Activated CD4-positive, alpha-beta T cell treated with anti-CD3 and anti-CD28 coated beads, Interleukin-2, amount 10 ng/mL, durations not matched to agents 7 days and 5 days (primary cell): ENCODE measurements at regions not wholly inside any gene's neighbourhood (a gene's known extent, or its start where the extent isn't known, plus 50 kb on each side); places are given as distances from the start of the nearest gene placed in this dataset.
"Not testable (repeated sequence)": the region's sequence is repeated elsewhere in the genome, so short reads cannot be mapped to it uniquely, and the experiment has no call there.

ENCODE experiments used
- CTCF ChIA-PET: fragments of 350-600 bp; sonication (Branson Sonifier 250); formaldehyde crosslinking; loops from one replicate; lab custom pipeline; 2021; ENCODE audit warnings: antibody characterized with exemption; lab: Charles Lee
- POLR2A ChIA-PET: fragments of 350-600 bp; sonication (Branson Sonifier 250); formaldehyde crosslinking; loops from one replicate; lab custom pipeline; 2021; ENCODE audit warnings: antibody characterized with exemption; lab: Charles Lee
- DNase-seq: peaks from one replicate; pipeline ENCODE4 v3.0.0-alpha.2; 2020
- H3K27ac Mint-ChIP-seq: one replicate; pipeline ENCODE4 v1.8.0; 2021; ENCODE audit warnings: mild to moderate bottlenecking, moderate library complexity, mixed read lengths
- H3K27me3 Mint-ChIP-seq: one replicate; pipeline ENCODE4 v1.8.0; 2021; ENCODE audit warnings: mixed read lengths
- H3K36me3 Mint-ChIP-seq: one replicate; pipeline ENCODE4 v1.8.0; 2021; ENCODE audit warnings: low read depth, mixed read lengths
- H3K4me1 Mint-ChIP-seq: one replicate; pipeline ENCODE4 v1.8.0; 2021; ENCODE audit warnings: mixed read lengths
- H3K4me3 Mint-ChIP-seq: one replicate; pipeline ENCODE4 v1.8.0; 2021; ENCODE audit warnings: mild to moderate bottlenecking, moderate library complexity, mixed read lengths
- H3K9me3 Mint-ChIP-seq: one replicate; pipeline ENCODE4 v1.8.0; 2021; ENCODE audit warnings: mixed read lengths

DNA sequence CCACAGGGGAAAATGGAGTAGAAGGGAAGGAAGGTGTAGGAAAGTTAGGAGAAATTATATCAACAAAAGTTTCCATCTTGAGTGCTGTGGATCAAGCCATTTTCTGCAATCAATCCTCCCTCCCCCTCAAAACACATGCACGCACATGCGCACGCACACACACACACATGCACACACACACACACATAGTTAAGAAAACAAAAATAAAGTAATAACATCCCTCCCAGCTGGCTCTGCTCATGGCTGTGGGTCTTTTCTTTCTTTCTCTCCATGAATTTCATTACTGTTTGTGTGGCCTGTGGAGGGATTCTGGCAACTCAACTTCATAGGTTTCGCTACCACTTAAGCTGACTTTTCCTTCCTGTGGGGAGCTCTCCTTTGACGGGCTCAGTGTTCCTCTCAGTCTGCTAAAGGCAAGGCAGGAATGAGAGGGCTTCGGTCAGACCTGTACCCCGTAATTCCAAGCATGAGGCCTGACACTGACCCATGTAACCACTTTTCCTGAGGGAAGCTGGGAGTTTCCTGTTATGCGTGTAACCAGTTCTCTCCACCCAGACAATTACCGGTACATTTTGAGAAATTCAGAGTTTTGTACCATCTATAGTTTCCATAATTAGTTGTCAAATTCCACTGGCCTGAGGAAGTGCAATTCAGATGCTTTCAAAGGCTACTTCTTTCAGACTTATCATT, 79.8 kb downstream of the ZNF92 start:
- CTCF ChIA-PET, result no interaction called here
- H3K27ac Mint-ChIP-seq, result no peak overlapping the region
- H3K4me1 Mint-ChIP-seq, result peaks cover 5% of the 10 kb centered on the region
- no peak overlapping the region for H3K4me3 Mint-ChIP-seq
- no peak for DNase-seq
- POLR2A ChIA-PET, result no interaction called here
- no peaks in the 10 kb centered on the region for H3K9me3 Mint-ChIP-seq
- H3K36me3 Mint-ChIP-seq, result no peaks in the 10 kb centered on the region
- peaks cover 35% of the 10 kb centered on the region for H3K27me3 Mint-ChIP-seq

DNA sequence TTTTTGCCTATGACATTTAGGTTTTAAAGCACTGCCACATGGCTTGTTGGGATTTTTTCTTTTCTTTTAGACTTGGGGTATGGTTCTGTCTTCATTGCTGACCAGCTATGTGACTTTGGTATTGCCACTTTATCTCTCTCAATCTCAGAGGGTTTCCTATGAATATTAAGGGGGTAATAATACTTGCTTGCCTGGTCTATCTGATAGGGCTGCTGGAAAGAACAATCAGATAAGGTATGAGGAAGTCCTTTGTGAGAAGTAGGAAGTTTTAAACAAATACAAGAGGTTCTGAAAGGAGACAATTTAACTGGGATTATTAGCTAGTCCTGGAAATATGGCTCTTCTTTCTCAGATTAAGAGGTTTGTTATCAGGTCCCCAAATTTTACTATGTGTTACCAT, 80.8 kb downstream of the ZNF92 start:
- ChIA-PET POLR2A (no interaction called here), CTCF (no interaction called here)
- H3K4me3 Mint-ChIP-seq, result no peak overlapping the region
- H3K9me3 Mint-ChIP-seq, result no peaks in the 10 kb centered on the region
- H3K36me3 Mint-ChIP-seq, result no peaks in the 10 kb centered on the region
- H3K27me3 Mint-ChIP-seq, result peaks cover 35% of the 10 kb centered on the region
- no peak overlapping the region for H3K27ac Mint-ChIP-seq
- no peak for DNase-seq
- H3K4me1 Mint-ChIP-seq, result peaks cover 3% of the 10 kb centered on the region

DNA sequence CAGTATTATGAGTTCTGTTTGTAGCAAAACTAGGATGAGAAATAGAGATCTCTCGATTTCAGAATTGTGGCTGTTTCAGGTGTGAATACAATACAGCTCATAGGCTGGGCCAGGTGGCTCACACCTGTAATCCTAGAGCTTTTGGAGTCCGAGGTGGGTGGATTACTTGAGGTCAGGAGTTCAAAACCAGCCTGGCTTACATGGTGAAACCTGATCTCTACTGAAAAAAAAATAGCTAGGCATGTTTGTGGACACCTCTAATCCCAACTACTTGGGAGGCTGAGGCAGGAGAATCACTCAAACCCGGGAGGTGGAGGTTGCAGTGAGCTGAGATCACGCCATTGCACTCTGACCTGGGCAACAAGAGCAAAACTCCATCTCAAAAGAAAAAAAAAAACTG, 81.4 kb downstream of the ZNF92 start:
- CTCF ChIA-PET, H3K4me3 Mint-ChIP-seq, POLR2A ChIA-PET, DNase-seq, H3K9me3 Mint-ChIP-seq, H3K27ac Mint-ChIP-seq, H3K4me1 Mint-ChIP-seq, H3K36me3 Mint-ChIP-seq: not testable (repeated sequence)
- H3K27me3 Mint-ChIP-seq, result peaks cover 35% of the 10 kb centered on the region

DNA sequence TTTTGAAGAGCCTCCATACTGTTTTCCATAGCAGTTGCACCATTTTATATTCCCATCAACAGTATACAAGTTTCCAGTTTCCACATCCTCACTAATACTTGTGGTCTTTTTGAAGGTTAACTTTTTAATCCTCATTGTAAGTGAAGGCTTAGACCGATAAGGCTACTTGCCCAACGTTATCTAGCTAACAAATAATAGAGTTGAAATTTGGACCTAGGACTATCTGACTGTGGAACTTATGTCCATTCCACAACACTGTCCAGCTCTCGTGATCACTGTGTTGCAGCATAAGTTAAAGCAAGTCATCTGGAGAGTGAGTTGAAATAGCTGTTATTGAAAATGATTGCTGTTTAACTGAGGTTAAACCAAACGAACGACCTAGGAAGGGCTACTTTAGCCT, 84.0 kb downstream of the ZNF92 start:
- Mint-ChIP-seq H3K4me1 (no peaks in the 10 kb centered on the region), H3K27ac (no peak overlapping the region), H3K36me3 (no peaks in the 10 kb centered on the region), H3K4me3 (no peak overlapping the region), H3K9me3 (no peaks in the 10 kb centered on the region), H3K27me3 (peaks cover 31% of the 10 kb centered on the region)
- POLR2A ChIA-PET, result no interaction called here
- CTCF ChIA-PET, result no interaction called here
- no peak for DNase-seq

DNA sequence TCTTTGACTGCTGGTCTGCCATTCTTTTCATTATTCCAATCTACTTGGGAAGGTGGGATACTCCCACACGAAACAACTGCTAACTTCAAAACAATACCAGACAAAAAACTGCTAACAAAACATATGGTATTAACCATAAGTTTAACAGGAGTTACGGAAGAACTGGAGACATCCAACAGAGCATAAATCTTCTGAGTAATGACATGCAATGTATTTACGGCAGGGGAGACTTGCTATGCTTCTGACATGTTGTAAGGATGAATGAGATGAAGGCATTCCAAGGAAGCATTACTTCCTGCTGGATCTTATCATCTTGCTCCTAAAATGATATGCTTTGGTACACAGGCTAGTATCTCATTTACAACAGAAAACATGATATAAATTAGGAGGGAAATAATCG, 85.8 kb downstream of the ZNF92 start:
- Mint-ChIP-seq H3K27me3 (peaks cover 15% of the 10 kb centered on the region), H3K27ac (no peak overlapping the region), H3K36me3 (no peaks in the 10 kb centered on the region), H3K9me3 (no peaks in the 10 kb centered on the region), H3K4me3 (no peak overlapping the region), H3K4me1 (no peaks in the 10 kb centered on the region)
- no peak for DNase-seq
- ChIA-PET POLR2A (no interaction called here), CTCF (no interaction called here)

DNA sequence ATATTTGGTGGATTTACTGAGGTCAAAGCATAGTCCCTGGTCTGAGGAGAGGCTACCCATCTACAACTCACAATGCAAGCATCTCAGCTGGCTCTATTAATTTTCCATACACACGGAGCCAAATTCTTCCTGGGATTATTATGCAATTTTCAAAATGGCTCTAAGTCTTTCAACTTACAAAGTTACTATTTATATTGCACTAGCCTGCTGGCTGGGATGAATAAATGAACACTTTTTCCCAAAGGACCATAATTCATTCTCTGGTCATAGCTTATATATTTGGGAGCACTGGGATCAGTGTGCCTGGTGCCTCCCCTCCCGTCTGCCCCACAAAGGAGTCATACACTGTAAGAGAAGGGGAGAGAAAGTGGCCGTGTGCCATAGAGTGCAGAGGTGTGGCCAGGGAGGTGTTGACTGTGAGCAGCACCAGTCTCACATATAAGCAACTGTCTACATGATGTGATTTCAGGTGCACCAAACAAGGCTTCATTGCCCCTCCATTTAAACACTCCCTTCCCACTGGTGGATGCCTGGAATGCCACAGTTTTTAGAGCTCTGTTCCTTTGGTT, 88.6 kb downstream of the ZNF92 start:
- no peaks in the 10 kb centered on the region for H3K4me1 Mint-ChIP-seq
- H3K27me3 Mint-ChIP-seq, result peaks cover 2% of the 10 kb centered on the region
- H3K4me3 Mint-ChIP-seq, result no peak overlapping the region
- H3K36me3 Mint-ChIP-seq, result no peaks in the 10 kb centered on the region
- no peak overlapping the region for H3K27ac Mint-ChIP-seq
- POLR2A ChIA-PET, result no interaction called here
- no peak for DNase-seq
- CTCF ChIA-PET, result no interaction called here
- peaks cover 4% of the 10 kb centered on the region for H3K9me3 Mint-ChIP-seq

DNA sequence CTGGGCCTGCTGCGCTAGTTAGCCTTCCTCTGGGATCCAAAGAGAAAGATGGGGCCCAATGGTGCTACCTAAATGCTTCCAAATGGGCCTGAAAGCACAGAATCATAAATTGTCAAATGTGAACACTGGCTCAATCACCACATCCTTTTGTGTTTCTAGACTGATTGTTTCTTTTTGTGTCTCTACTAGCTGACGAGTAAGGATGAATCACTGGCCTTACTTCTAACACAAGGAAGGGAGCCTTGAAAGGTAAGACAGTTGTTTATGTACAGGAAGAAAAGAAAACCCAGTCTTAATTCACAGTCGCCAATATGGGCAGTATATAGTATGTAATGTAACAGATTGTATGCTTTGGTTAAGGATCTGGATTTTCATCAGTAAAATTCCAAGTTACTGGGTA, 89.5 kb downstream of the ZNF92 start:
- no peak overlapping the region for H3K4me3 Mint-ChIP-seq
- no peak overlapping the region for H3K27ac Mint-ChIP-seq

DNA sequence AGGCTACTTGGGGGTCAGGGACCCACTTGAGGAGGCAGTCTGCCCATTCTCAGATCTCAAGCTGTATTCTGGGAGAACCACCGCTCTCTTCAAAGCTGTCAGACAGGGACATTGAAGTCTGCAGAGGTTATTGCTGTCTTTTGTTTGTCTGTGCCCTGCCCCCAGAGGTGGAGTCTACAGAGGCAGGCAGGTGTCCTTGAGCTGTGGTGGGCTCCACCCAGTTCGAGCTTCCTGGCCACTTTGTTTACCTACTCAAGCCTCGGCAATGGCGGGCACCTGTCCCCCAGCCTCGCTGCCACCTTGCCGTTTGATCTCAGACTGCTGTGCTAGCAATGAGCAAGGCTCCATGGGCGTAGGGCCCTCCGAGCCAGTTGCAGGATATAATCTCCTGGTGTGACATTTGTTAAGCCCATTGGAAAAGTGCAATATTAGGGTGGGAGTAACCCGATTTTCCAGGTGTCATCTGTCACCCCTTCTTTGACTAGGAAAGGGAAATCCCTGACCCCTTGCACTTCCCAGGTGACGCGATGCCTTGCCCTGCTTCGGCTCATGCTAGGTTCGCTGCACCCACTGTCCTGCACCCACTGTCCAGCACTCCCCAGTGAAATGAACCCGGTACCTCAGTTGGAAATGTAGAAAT, 96.4 kb downstream of the ZNF92 start:
- DNase-seq, H3K27me3 Mint-ChIP-seq, H3K27ac Mint-ChIP-seq, POLR2A ChIA-PET, H3K4me3 Mint-ChIP-seq, H3K36me3 Mint-ChIP-seq, CTCF ChIA-PET: not testable (repeated sequence)
- Mint-ChIP-seq H3K9me3 (peaks cover 26% of the 10 kb centered on the region), H3K4me1 (peaks cover 22% of the 10 kb centered on the region)

More for the DNA sequence above, 89.5 kb downstream of the ZNF92 start:
- POLR2A ChIA-PET, result no interaction called here
- Mint-ChIP-seq H3K9me3 (peaks cover 8% of the 10 kb centered on the region), H3K27me3 (peaks cover 4% of the 10 kb centered on the region), H3K36me3 (no peaks in the 10 kb centered on the region), H3K4me1 (no peaks in the 10 kb centered on the region)
- CTCF ChIA-PET, result no interaction called here
- DNase-seq, result no peak

DNA sequence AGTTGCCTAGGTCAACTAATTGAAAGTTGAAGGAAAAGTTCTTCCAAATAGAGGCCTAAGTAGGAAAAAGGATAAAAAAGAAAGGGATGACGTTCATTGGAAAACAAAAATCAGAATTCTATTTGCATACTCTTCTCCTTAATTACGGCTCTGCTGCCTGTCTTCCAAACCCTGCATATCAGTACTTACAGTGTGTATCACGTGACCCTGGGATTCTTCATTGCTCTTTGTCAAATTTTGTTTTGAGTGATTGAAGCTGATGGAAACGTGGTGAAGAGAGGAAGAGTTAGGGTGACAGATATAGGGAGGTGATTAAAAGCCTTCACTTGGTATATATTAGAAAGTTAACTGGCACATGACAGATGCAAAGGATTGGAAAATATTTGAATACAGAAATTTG, 97.9 kb downstream of the ZNF92 start:
- Mint-ChIP-seq H3K27me3 (peaks cover 9% of the 10 kb centered on the region), H3K27ac (no peak overlapping the region), H3K36me3 (peaks cover 22% of the 10 kb centered on the region), H3K4me3 (no peak overlapping the region), H3K9me3 (peaks cover 34% of the 10 kb centered on the region), H3K4me1 (peaks cover 37% of the 10 kb centered on the region)
- DNase-seq, result no peak
- ChIA-PET POLR2A (no interaction called here), CTCF (no interaction called here)

DNA sequence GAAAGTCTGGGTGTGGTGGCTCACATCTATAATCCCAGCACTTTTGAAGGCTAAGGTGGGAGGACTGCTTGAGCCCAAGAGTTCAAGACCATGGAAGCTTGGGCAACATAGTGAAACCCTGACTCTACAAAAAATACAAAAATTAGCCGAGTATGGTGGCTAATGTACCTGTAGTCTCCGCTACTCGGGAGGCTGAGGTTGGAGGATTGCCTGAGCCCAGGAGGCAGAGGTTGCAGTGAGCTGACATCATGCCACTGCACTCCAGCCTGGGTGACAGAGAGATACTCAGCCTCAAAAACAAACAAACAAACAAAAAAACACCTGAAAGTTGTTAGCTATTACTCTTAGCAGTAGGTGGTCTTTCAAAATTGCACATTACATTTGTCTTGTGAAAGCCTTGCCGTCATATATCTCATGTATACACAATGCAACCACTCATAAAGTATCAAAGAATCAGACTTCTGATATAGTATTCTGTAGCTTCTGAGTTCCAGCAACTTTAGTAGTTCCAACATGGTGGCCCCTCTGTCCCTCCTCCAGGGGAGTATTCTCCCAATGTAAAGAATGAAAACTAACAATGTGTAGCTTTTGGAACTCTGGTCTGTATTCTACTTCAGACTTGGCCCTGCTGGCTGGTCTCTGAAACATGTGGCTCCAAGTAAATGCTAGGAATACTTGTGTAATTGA, 101.5 kb downstream of the ZNF92 start:
- Mint-ChIP-seq H3K27me3 (no peaks in the 10 kb centered on the region), H3K4me3 (no peak overlapping the region), H3K4me1 (peaks cover 51% of the 10 kb centered on the region), H3K9me3 (peaks cover 45% of the 10 kb centered on the region), H3K27ac (peak overlapping the region; percentile 86), H3K36me3 (peaks cover 41% of the 10 kb centered on the region)
- no peak for DNase-seq
- POLR2A ChIA-PET, result no interaction called here
- CTCF ChIA-PET, result interaction anchor here (1.0 kb wide), 1 partner anchor 8 kb away, joined by 3 read pairs; no protein-coding TSS in a partner anchor

DNA sequence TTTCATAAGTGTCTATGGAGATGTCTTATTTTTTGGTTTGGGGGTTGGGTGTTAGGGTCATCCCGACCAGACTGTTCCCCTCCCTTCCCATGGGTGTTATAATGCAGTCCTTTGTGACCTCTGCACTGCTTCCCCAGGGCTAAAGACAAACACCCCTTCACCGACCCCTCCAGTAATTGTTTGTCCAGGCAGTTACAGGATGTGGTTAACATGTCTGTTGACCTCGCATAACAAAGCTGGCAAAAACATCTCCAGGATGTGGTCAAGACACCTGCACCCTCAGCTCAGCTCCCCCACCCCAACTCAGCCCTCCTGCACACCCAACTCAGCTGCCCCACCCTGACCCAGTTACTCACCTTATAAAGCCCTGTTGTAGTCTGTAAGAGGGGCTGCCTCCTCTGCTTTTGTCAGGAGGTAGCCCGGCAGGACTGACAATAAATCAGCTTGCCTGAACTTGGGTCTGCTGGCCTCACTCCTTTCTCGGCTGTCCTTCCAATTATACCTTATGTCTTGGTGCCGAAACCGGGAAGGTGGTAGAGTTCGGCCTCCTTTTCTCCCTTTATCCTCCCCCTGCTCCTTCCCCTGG, 102.2 kb downstream of the ZNF92 start:
- ChIA-PET CTCF (interaction anchor here (1.0 kb wide), 1 partner anchor 9 kb away, joined by 3 read pairs; no protein-coding TSS in a partner anchor), POLR2A (no interaction called here)
- peaks cover 52% of the 10 kb centered on the region for H3K4me1 Mint-ChIP-seq
- H3K36me3 Mint-ChIP-seq, result peaks cover 42% of the 10 kb centered on the region
- peak; percentile 52 for DNase-seq
- no peaks in the 10 kb centered on the region for H3K27me3 Mint-ChIP-seq
- peak overlapping the region; percentile 26 for H3K4me3 Mint-ChIP-seq
- H3K27ac Mint-ChIP-seq, result peak overlapping the region; percentile 86
- H3K9me3 Mint-ChIP-seq, result peaks cover 44% of the 10 kb centered on the region

DNA sequence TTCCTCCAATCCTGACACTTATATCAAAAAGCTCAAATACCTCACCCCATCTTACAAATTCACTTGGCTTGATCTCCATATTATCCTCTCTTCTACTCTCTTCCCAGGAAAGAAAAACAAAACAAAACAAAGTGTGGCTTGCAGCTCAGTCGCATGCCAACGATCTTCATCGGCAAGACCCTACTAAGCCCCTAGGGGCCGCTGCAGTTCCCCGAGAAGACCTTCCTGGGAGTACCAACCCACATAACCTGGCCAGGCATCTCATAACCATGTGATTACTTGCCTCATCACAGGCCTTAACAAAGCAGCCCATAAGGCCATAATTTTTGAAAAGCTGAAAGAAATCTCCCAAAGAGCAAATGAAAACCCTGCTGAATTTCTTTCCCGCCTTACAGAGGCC, 103.7 kb downstream of the ZNF92 start:
- DNase-seq, result no peak
- H3K9me3 Mint-ChIP-seq, result peaks cover 48% of the 10 kb centered on the region
- ChIA-PET POLR2A (no interaction called here), CTCF (no interaction called here)
- peak overlapping the region; percentile 1 for H3K4me3 Mint-ChIP-seq
- H3K36me3 Mint-ChIP-seq, result peaks cover 49% of the 10 kb centered on the region
- peak overlapping the region; percentile 86 for H3K27ac Mint-ChIP-seq
- H3K27me3 Mint-ChIP-seq, result peaks cover 6% of the 10 kb centered on the region
- H3K4me1 Mint-ChIP-seq, result peaks cover 54% of the 10 kb centered on the region
